ENCODE measurements at regions not wholly inside any gene's neighbourhood (a gene's known extent, or its start where the extent isn't known, plus 50 kb on each side); places are given as distances from the start of the nearest gene placed in this dataset.

DNA sequence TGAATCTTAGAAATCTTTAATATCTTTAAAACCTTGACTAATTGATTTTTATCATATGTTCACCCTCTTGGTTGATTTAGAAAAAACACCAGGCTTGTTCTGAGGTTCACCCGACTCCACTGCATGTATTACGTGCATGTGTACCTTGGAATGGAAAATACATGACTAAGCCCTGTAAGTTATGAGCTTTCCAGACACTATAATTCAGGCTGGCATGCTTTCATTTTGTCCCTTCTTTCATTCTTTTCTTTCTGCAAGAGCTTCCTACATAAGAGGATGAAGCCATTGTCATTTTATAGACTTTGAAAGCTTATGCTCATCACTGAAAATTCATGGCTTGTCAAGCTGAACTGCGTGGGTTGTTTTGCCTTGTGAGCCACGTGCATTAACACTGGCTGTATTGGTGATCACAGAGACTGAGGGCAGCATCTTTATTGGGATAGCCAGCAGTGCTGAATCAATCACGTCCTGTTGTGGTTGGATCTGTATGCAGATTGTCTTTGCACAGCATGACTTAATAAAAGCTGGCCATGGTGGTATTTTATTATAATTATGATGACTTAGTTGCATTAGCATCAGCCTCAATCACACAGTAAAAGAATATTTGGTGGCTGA lies 141.9 kb downstream of the SLIT2 start:
- TF ChIP-seq POLR2A (IDR thresholded peaks at IDR 0.05; ENCODE audit: low read depth, low read length) = no peak
- TF ChIP-seq CTCF (IDR thresholded peaks at IDR 0.05; ENCODE audit: extremely low read depth in 1 of 2, insufficient read depth in 1 of 2, low read depth in 1 of 2, low read length in 2 of 2) = no peak
- no peak for TF ChIP-seq FOS (IDR thresholded peaks at IDR 0.05; ENCODE audit: borderline replicate concordance, insufficient read depth, low read length)
- no peak for TF ChIP-seq EZH2 (IDR thresholded peaks at IDR 0.05; ENCODE audit: borderline replicate concordance, low read depth, low read length, severe bottlenecking)
- no peak for TF ChIP-seq MAX (IDR thresholded peaks at IDR 0.05; ENCODE audit: insufficient read depth, insufficient read length)
- no peak for TF ChIP-seq JUN (IDR thresholded peaks at IDR 0.05; ENCODE audit: borderline replicate concordance, insufficient read depth, insufficient read length, low read depth)
- TF ChIP-seq POLR2AphosphoS5 (IDR thresholded peaks at IDR 0.05; ENCODE audit: insufficient read depth, low read depth, low read length) = no peak
- no peak for TF ChIP-seq MYC (IDR thresholded peaks at IDR 0.05; ENCODE audit: low read depth, low read length)

Measured in endothelial cell of umbilical vein (primary cell).